Left lung (tissue), 4 donors: ENCODE measurements at regions not wholly inside any gene's neighbourhood (a gene's known extent, or its start where the extent isn't known, plus 50 kb on each side); places are given as distances from the start of the nearest gene placed in this dataset.

Experiments
- ATAC-seq: fragments of 200-7000 bp; cut with Tn5 transposase; one replicate; pipeline ENCODE4 v1.9.1; 2020; ENCODE audit warnings: moderate library complexity
- DNase-seq, 4 donors: peaks; one replicate each; pipeline ENCODE4 v3.0.0-alpha.2; 2013 to 2020
- H3K27ac ChIP-seq, 2 donors: fragments of 200-600 bp; sonication (generic) in 1 of 2; one replicate each; pipeline versions ENCODE4 v1.5.0 to v1.8.0; 2020 to 2021
- H3K27me3 ChIP-seq, 2 donors: fragments of 200-600 bp; sonication (generic) in 1 of 2; one replicate each; pipeline versions ENCODE4 v1.5.0 to v1.8.0; 2020 to 2021
- H3K36me3 ChIP-seq, 2 donors: fragments of 200-600 bp; sonication (generic) in 1 of 2; one replicate each; pipeline versions ENCODE4 v1.5.0 to v1.8.0; 2020 to 2021
- H3K4me1 ChIP-seq, 2 donors: fragments of 200-600 bp; one replicate each; pipeline ENCODE4 v1.8.0; 2021
- H3K4me3 ChIP-seq, 2 donors: fragments of 200-600 bp; sonication (generic) in 1 of 2; one replicate each; pipeline versions ENCODE4 v1.5.0 to v1.8.0; 2020 to 2021; ENCODE audit warnings: mild to moderate bottlenecking in 1 of 2
- H3K9me3 ChIP-seq, 2 donors: fragments of 200-600 bp; sonication (generic) in 1 of 2; one replicate each; pipeline versions ENCODE4 v1.5.0 to v1.8.0; 2020 to 2021
- CTCF ChIP-seq, 2 donors: fragments of 200-600 bp; sonication (generic) in 1 of 2; IDR thresholded peaks; one replicate each; pipeline versions ENCODE4 v1.5.0 to v1.8.0; 2021; ENCODE audit warnings: antibody characterized with exemption in 2 of 2
- intact Hi-C, 2 donors: fragments of 100-400 bp; cut with DNase I; formaldehyde crosslinking; loops; one replicate each; pipeline versions ENCODE4 v1.11.2 to v1.14.2; 2022
- donor health status: DM: no; HTN: yes; CAD: no.
- donor health status: DM: no; HTN: no; CAD: no.

- no peak overlapping the region for H3K4me3 ChIP-seq
- DNase-seq (no peak), ATAC-seq (no peak)
- no peaks in the 10 kb centered on the region for H3K9me3 ChIP-seq
- no peak overlapping the region for H3K27ac ChIP-seq
- intact Hi-C loops: loop anchor here in 1 of 2 donors (10.0 kb wide), 1 partner anchor 284 kb away; no protein-coding TSS in a partner anchor
- no peak for TF ChIP-seq CTCF (IDR thresholded peaks at IDR 0.05)
- H3K27me3 ChIP-seq: peaks cover 7 to 22% of the 10 kb centered on the region in 2 donors
- H3K4me1 ChIP-seq: no peaks in the 10 kb centered on the region
- no peaks in the 10 kb centered on the region for H3K36me3 ChIP-seq
These were observed 98.1 kb upstream of the PTPRR start for GRCh38 chr12:71018682-71019081.

DNA sequence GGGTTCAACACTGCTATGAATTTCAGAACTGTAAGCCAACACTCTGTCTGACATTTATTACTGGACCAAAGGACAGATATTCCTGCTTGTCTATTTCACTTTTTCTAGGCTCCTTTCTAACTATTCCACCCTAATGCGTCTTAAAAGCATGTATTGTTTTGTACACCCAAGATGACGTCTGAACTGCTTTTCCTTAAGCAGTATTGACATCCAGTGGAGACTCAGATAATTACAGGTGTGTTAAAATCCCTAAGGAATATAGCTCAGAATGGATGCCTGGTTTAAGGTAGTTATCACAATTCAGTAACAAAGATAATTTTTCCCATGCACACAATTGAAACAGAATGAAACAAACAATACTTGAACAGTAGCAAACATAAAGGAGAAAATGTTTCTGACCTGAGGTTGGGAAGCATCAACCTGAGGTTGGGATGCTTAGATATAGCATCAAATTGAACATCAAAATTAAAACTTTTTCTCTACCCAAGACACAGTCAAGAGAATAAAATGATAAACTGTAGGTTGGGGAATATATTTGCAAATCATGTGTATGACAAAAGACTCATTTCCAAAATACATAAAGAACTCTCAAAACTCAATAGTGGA lies 93.7 kb upstream of the PTPRR start:
- no peak overlapping the region for H3K4me3 ChIP-seq
- intact Hi-C loops: loop anchor here in 1 of 2 donors (10.0 kb wide), 1 partner anchor 279 kb away; no protein-coding TSS in a partner anchor
- peak in 1 of 4 donors; percentile 46 for DNase-seq
- H3K27me3 ChIP-seq: peaks cover 0 to 22% of the 10 kb centered on the region in 2 donors
- H3K36me3 ChIP-seq: no peaks in the 10 kb centered on the region
- H3K4me1 ChIP-seq: no peaks in the 10 kb centered on the region
- no peak overlapping the region for H3K27ac ChIP-seq
- no peaks in the 10 kb centered on the region for H3K9me3 ChIP-seq
- TF ChIP-seq CTCF (IDR thresholded peaks at IDR 0.05): peak; percentile 18 to 29
- peak; percentile 91 for ATAC-seq

GRCh38 chr12:71011261-71011660 lies 90.7 kb upstream of the PTPRR start:
- peaks cover 0 to 9% of the 10 kb centered on the region in 2 donors for H3K27me3 ChIP-seq
- no peak for ATAC-seq
- no peak for TF ChIP-seq CTCF (IDR thresholded peaks at IDR 0.05)

GRCh38 chr12:71010143-71010479 lies 89.6 kb upstream of the PTPRR start:
- Histone ChIP-seq H3K4me3 (no peak overlapping the region), H3K4me1 (no peaks in the 10 kb centered on the region), H3K27ac (no peak overlapping the region), H3K9me3 (no peaks in the 10 kb centered on the region), H3K36me3 (no peaks in the 10 kb centered on the region), H3K27me3 (peaks cover 0 to 5% of the 10 kb centered on the region in 2 donors)
- DNase-seq (no peak), ATAC-seq (no peak)
- no peak for TF ChIP-seq CTCF (IDR thresholded peaks at IDR 0.05)
- intact Hi-C loops: loop anchor here in 1 of 2 donors (10.0 kb wide), 1 partner anchor 275 kb away; no protein-coding TSS in a partner anchor

More at GRCh38 chr12:71011261-71011660, 90.7 kb upstream of the PTPRR start:
- DNase-seq: no peak
- Histone ChIP-seq H3K9me3 (no peaks in the 10 kb centered on the region), H3K4me1 (no peaks in the 10 kb centered on the region), H3K36me3 (no peaks in the 10 kb centered on the region), H3K4me3 (no peak overlapping the region), H3K27ac (no peak overlapping the region)
- intact Hi-C loops: loop anchor here in 1 of 2 donors (10.0 kb wide), 1 partner anchor 276 kb away; no protein-coding TSS in a partner anchor

DNA sequence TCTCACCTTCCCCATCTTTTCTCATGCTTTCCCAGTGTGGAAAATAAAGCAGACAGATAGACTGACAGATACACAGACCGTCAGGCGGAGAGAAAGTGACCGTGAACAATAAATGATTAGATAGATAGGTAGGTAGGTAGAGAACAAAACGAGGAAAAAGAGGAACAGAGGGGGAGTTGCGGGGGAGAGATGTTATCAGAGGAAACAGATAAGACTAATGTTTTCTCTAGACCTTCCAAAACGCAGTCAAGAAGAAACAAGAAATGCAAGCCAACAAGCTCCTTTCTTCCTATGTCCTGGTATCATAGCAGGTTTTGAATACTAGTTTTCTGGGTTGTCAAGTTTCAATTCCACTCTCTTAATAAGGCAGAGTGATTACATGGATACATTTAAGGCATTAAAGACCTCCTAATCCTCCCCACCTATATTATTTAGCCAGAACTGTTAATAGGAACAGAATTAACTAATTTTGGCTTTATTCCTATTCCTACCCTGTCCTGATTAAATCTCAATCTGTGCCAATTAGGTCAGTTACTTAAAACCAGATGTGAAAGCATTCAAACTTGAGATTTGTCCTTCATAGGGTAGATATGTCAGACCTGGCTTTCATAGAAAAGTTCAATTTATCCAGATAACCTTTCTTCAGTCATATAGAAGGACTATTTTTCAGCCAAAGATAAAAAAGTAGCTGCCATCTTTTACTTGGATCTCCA lies 89.0 kb upstream of the PTPRR start:
- Histone ChIP-seq H3K27ac (no peak overlapping the region), H3K36me3 (no peaks in the 10 kb centered on the region), H3K9me3 (no peaks in the 10 kb centered on the region), H3K4me3 (no peak overlapping the region), H3K4me1 (no peaks in the 10 kb centered on the region), H3K27me3 (peaks cover 0 to 1% of the 10 kb centered on the region in 2 donors)
- DNase-seq: no peak
- no peak for TF ChIP-seq CTCF (IDR thresholded peaks at IDR 0.05)
- intact Hi-C loops: loop anchor here in 1 of 2 donors (10.0 kb wide), 1 partner anchor 275 kb away; no protein-coding TSS in a partner anchor
- no peak for ATAC-seq
